ENCODE measurements at regions not wholly inside any gene's neighbourhood (a gene's known extent, or its start where the extent isn't known, plus 50 kb on each side); places are given as distances from the start of the nearest gene placed in this dataset.

DNA sequence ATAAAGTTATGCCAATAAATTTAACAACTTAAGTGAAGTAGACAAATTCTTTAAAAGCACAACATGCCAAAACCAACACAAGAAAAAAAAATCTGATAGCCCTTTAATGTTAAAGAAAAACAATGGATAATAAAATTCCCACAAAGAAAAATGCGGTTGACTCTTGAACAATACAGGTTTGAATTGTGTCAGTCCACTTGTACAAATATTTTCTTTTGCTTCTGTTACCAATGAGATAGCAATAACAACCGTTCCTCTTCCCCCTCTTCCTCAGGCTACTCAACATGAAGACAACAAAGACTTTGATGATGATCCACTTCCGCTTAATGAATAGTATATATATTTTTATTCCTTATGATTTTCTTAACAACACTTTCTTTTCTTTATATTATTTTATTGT lies 283.9 kb upstream of the MAN1A1 start:
- DNase-seq: no peak

DNA sequence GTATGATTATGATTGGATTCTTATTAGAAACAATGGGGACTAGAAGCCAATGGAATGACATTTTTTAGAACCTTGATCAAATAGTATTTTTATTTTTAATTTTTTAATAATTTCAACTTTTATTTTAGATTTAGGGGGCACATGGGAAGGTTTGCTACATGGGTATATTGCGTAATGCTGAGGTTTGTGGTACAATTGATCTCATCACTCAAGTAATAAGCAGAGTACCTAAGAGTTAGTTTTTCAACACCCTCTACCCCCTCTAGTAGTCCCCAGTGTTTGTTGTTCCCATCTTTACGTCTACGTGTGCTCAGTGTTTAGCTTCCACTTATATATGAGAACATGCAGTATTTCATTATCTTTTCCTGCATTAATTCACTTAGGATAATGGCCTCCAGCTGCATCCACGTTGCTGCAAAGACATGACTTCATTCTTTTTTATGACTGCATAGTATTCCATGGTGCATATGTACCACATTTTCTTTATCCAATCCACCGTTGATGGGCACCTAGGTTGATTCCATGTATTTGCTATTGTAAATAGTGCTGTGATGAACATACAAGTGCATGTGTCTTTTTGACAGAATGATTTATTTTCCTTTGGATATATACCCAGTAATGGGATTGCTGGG lies 281.1 kb upstream of the MAN1A1 start:
- no peak for DNase-seq

DNA sequence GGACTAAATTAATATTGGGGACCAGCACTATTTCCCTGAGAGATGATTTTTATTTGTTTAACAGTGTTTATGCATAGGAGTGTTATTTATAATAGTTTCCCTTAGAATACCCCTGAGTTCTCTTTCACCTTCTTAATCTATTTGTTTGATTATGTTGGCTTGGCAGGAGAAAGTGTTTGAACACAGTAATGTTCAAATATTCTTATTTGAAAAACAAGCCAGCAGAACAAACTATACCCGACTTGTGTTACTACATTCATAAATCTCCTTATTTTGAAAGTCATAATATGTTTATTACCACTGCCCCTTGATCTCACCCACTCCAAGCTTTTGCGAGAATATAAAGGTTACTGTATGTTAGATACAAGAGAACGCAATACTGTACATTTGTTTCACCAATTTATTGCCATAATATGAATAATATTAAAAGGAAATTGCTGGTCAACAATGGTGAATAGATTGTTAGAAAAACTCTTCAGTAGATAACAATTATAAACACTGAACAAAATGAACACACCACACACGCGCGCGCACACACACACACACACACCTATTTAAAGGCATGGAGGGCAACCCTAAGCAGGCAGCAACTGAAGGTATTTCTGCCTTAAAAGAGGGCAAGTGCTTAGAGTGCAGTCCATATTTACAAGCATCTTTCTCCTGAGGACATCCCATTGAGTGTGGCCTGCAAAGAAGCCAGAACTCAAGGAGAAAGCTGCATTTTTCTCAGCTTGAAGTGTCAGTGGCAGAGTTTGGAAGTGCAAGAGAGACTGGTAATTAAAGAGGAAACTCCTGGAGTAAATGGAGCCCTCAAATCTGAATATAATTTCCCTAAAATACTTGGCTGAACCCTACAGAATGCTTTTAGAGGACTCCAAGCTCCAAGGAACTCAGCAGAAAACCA lies 279.4 kb upstream of the MAN1A1 start:
- no peak for DNase-seq

DNA sequence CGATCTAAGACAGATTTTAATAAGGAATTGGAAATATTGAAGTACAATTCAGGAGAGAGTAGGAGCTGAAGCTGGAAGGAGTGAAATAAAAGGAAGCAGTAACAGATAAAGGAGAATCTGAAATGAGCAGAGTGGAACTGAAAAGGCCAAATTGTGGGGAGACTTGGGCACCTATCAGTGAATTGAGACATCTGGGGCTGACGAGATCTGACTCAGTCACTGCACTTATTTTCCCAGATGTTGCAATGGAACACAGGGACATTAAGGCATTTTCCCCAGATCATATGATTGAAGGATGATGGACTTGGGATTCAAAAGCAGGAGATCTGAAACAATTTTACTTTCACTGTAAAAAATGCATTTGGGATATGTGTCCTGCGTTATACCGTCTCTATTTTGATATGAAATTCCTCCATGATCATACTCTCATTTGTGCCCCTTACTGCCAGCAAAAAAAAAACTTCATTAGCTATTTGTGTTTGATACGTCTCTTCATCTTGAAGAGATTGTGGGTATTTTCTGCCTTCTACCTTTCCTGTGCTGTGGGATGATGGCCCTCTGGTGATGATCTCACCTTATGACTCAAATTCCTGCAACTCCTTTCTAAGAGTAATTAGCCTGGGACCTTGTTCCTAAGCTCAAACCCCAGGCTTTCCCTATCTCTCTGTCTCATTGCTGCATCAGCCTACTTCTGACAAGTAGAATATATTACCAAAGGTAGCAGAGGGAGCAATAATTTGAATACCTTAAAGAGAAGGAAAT lies 278.5 kb upstream of the MAN1A1 start:
- no peak for DNase-seq

DNA sequence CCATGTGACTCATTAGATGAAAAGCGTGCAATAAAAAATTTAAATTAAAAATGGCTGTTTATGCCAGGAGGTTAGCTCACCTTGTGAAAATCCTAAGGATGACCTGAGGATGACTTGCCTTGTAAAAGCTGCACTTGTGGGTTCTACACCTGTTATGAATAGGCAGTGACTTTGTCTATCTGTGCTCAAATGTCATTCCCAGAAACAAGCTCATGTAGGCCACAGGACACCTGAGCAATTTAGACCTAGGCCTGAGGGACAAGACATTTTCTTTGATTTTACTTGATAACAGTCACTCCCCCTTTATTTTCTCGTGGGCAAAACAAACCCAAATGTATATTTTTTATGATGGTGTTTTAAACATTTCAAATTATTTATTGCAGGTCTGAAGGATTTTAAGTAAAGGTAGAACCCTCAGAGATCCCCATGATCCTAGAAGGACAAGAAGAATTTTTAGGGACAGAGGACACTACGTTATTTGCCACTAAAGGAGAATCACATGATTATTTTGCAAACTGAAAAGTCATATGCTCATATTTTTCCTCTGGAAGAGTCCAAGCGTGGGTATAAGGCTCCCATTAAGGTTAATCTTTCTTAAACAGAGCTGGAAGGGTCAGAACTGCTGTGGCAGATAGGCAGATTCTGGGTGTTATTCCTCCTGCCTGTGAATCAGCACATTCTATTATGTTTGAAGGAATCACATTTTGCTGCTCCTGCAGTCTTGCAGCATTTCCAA lies 277.5 kb upstream of the MAN1A1 start:
- DNase-seq: no peak

DNA sequence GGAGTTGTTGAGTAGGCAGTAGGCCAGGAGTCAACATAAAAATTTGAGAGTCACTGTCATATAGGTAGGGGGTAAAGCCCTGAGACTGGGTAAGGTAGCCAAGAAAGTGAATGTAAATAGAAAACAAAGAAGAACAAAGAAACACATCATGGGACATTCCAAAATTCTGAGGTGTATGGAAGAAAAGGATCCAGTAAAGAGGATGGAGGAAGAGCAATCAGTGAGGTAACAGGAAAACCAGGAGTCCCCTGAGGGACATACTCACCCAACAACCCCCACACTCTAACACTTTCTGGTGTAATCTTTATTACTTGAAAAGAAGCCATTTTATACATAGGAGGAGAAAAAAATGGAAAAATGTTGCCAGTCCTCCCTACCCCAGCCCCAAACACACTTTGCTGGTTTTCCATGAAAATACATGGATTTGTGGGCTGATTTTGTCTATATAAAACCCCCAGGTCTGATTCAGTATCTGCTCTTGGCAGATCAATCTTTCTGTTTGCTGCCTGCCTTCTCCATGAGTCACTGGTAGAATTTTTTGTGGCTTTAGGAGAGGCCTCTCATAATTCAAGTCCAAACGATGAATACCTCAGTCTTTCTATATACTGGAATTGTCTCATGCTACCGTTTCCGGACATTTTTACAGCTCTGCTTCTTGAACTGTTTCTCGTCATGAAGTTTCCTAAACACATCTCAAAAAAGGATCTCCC lies 271.4 kb upstream of the MAN1A1 start:
- no peak for DNase-seq

DNA sequence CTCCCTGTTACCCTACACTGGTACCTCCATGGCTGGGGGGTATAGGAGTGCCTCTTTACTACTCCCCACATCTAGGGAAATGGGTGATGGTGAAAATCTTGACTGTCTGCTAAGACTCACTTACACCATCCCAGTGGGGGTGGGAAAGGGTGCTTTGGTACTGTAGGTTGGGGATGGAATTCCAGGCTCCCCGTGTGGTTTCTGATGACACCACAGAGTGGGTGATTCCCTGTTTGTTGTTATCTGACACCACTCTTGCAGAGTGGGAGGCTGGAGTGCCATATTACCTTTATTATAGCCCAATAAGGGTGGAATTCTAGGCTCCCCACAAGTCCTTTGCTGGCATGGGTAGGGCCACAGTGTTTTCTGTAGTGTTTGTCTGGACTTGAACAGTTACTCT lies 264.6 kb upstream of the MAN1A1 start:
- DNase-seq: no peak

DNA sequence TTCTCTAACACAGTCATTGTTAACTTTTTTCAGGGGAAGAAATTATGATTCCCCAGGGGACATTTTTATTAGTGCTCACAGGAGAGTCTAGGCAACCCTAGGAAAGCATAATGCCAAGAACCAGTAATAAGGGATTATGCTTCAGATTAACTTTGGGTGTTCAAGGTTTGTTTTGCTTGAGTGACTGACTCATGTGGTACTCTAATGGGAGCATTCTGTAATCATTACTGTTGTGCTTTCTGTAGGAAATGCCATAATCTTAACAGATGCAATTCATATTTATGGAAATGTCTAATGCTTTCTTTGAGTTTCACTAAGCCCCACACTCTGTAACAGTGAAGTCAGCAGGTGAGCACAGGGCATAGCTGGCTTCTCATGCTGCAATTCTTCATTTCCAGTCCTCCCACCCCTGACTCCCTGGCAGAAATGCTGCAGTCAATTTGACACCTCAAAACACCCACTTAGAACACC lies 263.4 kb upstream of the MAN1A1 start:
- DNase-seq: no peak

DNA sequence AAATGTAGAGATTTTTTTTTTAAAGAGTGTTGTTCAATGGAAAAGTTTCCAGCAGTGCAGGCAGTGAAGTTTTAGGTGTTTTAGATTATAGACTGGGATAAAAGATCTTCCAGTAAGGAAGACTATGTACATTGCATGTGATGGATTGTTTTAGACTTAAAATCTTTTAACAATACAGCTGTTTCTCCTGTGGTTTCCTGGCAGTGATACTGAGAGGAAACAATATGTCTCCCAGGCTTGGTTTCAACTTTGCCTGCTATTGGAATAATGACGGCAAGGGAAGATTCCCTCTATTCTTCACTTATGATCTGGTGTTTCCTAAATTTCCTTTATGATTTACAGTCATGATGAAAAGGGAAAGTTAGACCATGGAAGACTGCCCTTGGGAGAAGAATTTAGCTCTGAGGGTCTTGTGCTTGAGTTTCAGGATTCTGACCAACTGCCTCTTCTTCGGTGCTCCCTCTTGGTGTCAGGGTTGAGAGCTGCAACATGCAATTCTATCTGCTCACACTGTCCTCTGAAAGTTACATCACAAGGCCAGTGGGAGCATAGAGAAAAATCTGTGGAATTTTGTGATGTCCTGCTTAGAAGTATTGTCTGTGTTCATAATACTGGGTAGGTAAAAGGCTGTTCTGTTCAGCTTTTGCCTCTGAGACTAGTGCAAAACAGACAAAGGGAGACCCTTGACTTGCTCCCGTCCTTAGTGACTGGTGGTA lies 262.8 kb upstream of the MAN1A1 start:
- DNase-seq: no peak

DNA sequence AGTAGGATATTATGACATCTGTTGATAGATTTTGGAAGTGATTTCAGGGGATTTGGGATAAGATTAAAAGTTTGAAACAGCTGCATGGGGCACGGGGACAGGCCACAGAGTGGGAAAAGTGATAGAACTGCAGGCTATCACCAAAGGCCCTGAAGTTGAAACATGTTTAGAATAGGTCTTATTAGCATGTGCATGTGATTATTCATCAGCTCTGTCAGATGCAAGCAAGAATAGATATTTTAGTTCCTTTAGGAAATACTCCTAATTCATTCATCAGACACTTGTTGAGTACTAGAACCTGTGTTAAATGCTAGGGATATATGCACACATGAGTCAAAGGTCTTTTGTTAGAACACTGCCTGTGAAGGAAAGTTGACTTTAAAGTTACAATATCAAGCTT lies 261.2 kb upstream of the MAN1A1 start:
- no peak for DNase-seq

DNA sequence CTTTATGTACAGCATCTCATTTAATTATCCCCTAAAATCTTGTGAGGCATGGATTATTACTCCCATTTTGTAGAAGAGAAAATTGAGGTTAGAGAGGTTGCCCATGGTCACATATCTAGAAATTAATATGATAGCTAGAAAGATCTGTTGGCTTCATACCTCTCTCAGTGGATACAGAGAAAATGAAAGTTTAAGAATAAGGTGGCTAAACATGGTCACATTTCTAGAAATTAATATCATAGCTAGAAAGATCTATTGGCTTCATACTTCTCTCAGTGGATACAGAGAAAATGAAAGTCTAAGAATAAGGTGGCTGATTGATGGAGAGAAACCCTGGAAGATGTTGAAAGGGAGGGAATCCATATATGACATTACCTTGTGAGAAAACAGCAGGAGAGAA lies 260.7 kb upstream of the MAN1A1 start:
- no peak for DNase-seq

DNA sequence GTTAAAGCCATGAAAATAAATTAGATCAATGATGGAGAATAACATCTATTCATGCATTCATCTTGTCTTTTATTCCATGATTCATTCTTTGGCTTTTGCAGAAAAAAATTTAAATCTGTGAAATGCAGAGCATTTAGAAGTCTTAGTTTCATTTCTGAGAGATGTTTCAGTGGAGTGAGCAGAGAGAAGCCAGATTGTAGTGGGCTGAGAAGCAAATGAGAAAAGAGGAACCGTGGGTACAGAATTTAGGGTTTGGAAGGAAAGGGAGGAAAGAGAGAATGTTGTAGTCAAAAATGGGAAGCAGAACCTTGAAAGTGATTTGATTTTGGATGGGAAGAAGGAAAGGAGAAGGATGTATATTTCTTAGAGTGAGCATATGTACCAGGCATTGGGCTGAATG lies 260.3 kb upstream of the MAN1A1 start:
- peak in 2 of 4 experiments; percentile 6 to 7 for DNase-seq

DNA sequence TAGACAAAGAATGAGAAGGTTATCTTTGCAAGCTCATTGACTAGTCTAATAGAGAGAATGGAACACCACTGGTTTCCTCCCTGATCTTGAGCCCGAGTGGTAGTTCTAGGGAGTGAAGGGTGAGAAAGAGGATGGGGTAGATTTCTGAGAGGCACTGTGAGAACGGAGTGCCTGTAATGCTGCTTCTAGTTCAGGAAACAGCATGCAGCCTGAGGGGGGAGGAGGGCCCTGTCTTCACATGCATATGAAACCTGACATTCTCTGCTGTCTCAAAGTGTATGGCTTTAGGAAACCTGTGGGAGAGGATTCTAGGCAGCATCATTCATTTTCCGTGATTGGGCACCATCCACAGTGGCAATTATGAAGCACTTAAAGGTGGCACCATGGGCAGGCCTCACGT lies 259.4 kb upstream of the MAN1A1 start:
- DNase-seq: no peak

DNA sequence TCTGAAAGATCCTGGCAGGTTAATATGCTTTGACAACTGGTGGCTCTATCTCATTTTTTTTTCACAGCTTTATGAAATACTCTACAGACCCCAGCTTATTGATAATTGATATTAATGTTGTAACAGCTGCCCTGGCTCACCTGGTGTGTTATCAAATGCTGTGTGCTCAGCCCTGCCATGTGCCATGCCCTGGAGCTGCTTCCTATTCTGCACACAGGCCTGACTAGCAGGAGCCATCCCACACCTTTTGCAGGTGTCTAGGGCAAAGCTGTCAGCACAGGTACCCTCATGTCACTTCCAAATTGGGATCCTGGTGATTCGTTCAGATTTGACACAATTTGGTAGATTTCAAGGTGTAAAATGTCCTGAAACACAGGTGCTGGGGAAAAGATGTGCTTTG lies 254.6 kb upstream of the MAN1A1 start:
- DNase-seq: no peak

DNA sequence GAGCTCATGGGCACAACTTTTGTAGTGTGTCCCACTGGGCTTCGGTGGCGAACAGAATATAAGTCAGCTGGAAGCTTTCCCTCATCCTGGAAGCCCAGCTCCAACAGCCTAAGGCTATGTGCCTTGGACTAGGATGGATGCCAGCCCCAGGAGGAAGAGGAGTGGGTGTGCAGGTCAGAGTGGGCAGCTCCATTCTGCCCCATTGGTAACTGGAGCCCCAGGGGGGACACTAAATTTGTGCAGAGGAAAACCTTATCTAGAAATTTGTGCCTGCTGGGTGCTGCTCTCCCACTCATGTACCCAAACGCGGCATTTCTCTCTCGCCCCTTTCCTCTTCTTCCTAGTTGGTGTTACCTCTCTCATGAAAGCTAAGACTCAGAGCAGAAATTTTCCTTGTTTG lies 253.9 kb upstream of the MAN1A1 start:
- DNase-seq: no peak

DNA sequence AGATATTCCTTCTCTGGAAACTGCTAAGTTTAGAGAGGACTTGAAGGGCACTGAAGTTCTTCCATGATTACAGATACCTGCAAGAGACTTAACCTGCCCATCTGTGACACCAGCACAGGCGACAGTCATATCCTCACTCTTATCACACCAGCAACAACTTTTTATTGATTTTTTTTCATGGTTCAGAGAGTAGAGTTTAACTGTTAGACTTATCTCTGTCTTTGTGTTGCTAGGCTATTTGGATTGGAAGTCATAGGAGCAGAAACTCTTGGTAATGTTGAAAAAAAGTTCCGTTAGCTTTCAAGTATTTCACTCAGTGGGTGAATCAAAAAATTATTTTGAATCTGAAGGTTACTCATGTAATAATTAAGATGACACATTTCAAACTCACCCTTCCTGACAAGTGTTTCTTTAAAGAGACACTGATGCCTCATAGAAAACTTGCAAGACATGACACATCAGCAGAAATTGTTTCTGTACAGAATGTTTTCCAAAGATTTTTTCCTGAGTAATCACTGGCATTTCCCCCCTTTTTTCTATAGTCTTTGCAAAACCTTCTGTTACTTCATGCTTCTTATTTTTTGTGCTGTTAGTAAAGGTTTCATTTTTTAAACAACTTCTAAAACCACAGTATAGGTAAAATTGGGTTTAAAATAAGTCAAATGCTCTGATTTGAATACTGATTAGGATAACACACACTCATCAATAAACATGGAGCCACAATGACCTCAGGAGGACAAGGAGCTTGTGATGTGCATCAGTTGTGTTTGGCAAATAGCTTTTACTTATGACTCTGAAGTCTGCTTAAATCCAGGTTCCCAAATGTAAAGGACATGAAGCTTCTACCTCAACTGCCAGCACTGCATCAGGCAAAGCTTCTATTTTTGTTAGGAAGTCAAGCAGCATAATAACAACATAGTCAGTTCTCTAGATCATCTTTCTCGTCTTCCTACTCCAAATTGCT lies 252.9 kb upstream of the MAN1A1 start:
- DNase-seq: no peak

DNA sequence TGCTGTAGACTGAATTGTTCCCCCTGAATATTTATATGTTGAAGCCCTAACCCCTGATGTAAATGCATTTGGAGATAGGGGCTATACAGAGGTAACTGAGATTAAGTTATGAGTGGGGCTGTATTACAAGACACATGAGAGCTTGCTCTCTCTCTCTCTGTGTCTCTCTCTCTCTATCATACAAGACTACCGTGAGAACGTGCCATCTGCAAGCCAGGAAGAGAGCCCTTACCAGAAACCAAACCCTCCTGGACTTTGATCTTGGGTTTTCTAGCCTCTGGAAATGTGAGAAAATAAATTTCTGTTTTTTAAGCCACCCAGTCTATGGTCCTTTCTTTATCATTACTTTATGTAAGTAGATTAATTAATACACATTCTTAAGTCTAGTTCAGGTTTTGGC lies 249.3 kb upstream of the MAN1A1 start:
- DNase-seq: no peak

DNA sequence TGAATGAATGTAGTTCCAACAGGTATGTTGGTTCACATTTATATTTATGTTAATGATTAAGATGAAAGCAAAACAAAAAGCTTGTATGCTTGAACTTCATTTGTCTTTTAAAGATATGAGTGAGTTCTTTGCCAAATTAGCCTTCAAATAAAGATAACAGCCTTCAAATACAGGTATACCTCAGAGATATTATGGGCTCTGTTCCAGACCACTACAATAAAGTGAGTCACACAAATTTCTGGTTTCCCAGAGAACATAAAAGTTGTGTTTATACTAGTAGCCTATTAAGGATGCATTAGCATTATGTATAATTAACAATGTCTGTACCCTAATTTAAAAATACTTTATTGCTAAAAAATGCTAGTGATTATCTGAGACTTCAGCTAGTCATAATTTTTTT lies 245.3 kb upstream of the MAN1A1 start:
- DNase-seq: no peak

DNA sequence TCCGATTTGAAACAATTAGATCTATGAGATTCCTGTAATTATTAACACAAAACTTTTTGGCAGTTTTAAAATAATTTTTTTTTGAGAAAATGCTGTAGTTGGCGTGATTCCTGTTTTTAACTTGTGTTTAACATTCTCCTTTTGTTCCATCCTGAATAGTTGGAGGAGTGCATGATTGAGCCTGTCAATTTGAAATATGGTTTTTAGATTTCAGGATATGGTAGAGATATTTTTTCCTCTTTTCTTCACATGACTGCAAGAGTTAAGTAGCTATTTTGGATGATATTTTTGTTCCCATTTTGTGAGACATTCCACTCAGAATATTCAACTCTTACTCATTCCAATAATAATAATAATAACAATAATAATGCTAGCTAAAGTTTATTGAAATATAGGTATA lies 241.7 kb upstream of the MAN1A1 start:
- DNase-seq: no peak

DNA sequence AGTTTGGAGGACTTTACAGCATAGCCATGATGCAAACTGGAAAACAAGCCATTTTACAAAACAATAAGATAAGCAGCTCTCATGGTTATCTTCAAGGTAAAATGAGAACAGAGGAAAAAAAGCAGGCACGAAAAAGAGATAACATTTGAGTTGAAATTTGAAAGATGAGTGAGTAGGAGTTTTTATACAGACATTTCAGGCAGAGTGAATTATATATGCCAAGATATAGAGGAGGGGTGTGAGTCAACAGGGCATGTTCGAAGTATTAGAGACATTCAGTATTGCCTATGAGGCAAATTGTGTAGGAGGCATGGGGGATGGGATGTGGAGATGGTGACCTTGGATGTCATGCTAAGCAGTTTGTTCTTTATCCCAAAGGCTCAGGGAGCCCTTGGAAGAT lies 240.5 kb upstream of the MAN1A1 start:
- DNase-seq: no peak
